ENCODE measurements at regions not wholly inside any gene's neighbourhood (a gene's known extent, or its start where the extent isn't known, plus 50 kb on each side); places are given as distances from the start of the nearest gene placed in this dataset.

GRCh38 chr7:118496138-118496644 lies 271.7 kb downstream of the ANKRD7 start:
- Histone ChIP-seq H3F3A (ENCODE audit: insufficient read depth, low read depth) (no peaks in the 10 kb centered on the region), H3K4me1 (replicated peaks; ENCODE audit: insufficient read depth) (no peaks in the 10 kb centered on the region), H3K27me3 (ENCODE audit: insufficient read depth, low read depth) (no peaks in the 10 kb centered on the region), H3K9me2 (ENCODE audit: insufficient read depth) (no peaks in the 10 kb centered on the region), H3K27ac (no peak overlapping the region), H4K20me1 (ENCODE audit: insufficient read depth) (no peaks in the 10 kb centered on the region), H3K79me2 (ENCODE audit: low read depth) (no peaks in the 10 kb centered on the region), H3K4me3 (no peak overlapping the region), H3K36me3 (ENCODE audit: low read depth) (no peaks in the 10 kb centered on the region), H2AFZ (no peak overlapping the region), H3K9me3 (ENCODE audit: insufficient read depth, low read depth) (no peaks in the 10 kb centered on the region), H3K4me2 (no peak overlapping the region)
- BruUV-seq (replicated peaks) = no TSS peak
- no peak for DNase-seq
- TF ChIP-seq EZH2 (IDR thresholded peaks at IDR 0.05; ENCODE audit: low read depth) (no peak), CTCF (conservative IDR thresholded peaks at IDR 0.05) (no peak)
- intact Hi-C loops (cut with micrococcal nuclease; ENCODE audit: unreplicated experiment) = no loop called here
- POLR2A ChIA-PET (ENCODE audit: unreplicated experiment) = no interaction called here
- CTCF ChIA-PET = no interaction called here

- H3K9me2 ChIP-seq (ENCODE audit: insufficient read depth) = no peaks in the 10 kb centered on the region
- intact Hi-C loops (cut with micrococcal nuclease; ENCODE audit: unreplicated experiment) = no loop called here
- BruUV-seq (replicated peaks) = no TSS peak
- no peaks in the 10 kb centered on the region for H3K79me2 ChIP-seq (ENCODE audit: low read depth)
- ChIA-PET CTCF (no interaction called here), POLR2A (ENCODE audit: unreplicated experiment) (no interaction called here)
- H3K4me1 ChIP-seq (replicated peaks; ENCODE audit: insufficient read depth) = no peaks in the 10 kb centered on the region
- H3K9me3 ChIP-seq (ENCODE audit: insufficient read depth, low read depth) = no peaks in the 10 kb centered on the region
- no peaks in the 10 kb centered on the region for H3F3A ChIP-seq (ENCODE audit: insufficient read depth, low read depth)
- no peak for DNase-seq
- H3K27me3 ChIP-seq (ENCODE audit: insufficient read depth, low read depth) = no peaks in the 10 kb centered on the region
- no peak overlapping the region for H3K4me3 ChIP-seq
- no peaks in the 10 kb centered on the region for H4K20me1 ChIP-seq (ENCODE audit: insufficient read depth)
- TF ChIP-seq CTCF (conservative IDR thresholded peaks at IDR 0.05) = no peak
- no peak for TF ChIP-seq EZH2 (IDR thresholded peaks at IDR 0.05; ENCODE audit: low read depth)
- H3K27ac ChIP-seq = no peak overlapping the region
- H2AFZ ChIP-seq = no peak overlapping the region
- no peak overlapping the region for H3K4me2 ChIP-seq
- H3K36me3 ChIP-seq (ENCODE audit: low read depth) = no peaks in the 10 kb centered on the region
Observed at GRCh38 chr7:118502235-118502634, 277.7 kb downstream of the ANKRD7 start.

GRCh38 chr7:118511146-118511545 lies 286.6 kb downstream of the ANKRD7 start:
- intact Hi-C loops (cut with micrococcal nuclease; ENCODE audit: unreplicated experiment) = no loop called here
- no TSS peak for BruUV-seq (replicated peaks)
- H3K36me3 ChIP-seq (ENCODE audit: low read depth) = no peaks in the 10 kb centered on the region
- no peaks in the 10 kb centered on the region for H3K9me2 ChIP-seq (ENCODE audit: insufficient read depth)
- no peaks in the 10 kb centered on the region for H3K4me1 ChIP-seq (replicated peaks; ENCODE audit: insufficient read depth)
- H3K27me3 ChIP-seq (ENCODE audit: insufficient read depth, low read depth) = no peaks in the 10 kb centered on the region
- ChIA-PET POLR2A (ENCODE audit: unreplicated experiment) (interaction anchor here (0.6 kb wide), 1 partner anchor 608 kb away, joined by 6 read pairs; no protein-coding TSS in a partner anchor), CTCF (no interaction called here)
- TF ChIP-seq CTCF (conservative IDR thresholded peaks at IDR 0.05) (no peak), EZH2 (IDR thresholded peaks at IDR 0.05; ENCODE audit: low read depth) (no peak)
- H2AFZ ChIP-seq = no peak overlapping the region
- H3K9me3 ChIP-seq (ENCODE audit: insufficient read depth, low read depth) = no peaks in the 10 kb centered on the region
- DNase-seq = no peak
- no peaks in the 10 kb centered on the region for H4K20me1 ChIP-seq (ENCODE audit: insufficient read depth)
- H3K4me3 ChIP-seq = no peak overlapping the region
- H3K27ac ChIP-seq = no peak overlapping the region
- H3K79me2 ChIP-seq (ENCODE audit: low read depth) = no peaks in the 10 kb centered on the region
- H3K4me2 ChIP-seq = no peak overlapping the region
- no peaks in the 10 kb centered on the region for H3F3A ChIP-seq (ENCODE audit: insufficient read depth, low read depth)
